ENCODE measurements at regions not wholly inside any gene's neighbourhood (a gene's known extent, or its start where the extent isn't known, plus 50 kb on each side); places are given as distances from the start of the nearest gene placed in this dataset.

DNA sequence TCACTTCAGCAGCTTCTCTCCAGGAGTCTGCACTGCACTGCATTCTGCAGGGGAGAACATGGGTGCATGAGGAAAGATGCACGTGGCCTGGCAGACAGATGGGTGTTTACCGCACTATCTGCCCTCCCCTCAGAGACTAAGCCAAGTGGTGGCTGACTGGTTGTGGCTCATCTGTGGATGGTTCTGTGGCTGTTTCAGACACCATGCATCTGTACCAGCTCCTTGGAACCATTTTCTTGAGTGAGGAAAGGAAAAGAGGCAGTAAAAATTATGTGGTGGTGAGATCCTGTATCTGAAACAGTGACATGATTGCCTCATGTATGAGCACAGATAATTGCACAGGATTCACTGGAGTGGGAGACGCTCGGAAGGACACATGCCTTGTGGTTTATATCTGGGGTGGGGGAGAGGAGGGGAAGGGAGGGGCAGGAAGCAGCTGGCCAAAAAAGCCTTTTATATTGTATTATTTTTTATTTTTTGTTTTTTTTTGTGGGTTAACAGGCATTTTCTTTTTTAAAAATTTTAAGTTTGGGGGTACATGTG, 161.7 kb downstream of the ERMARD start:
- WGBS (ENCODE audit: insufficient coverage, insufficient read length), result no CpG with 5 or more reads among the region's 4 CpGs
- H3K9me3 ChIP-seq (ENCODE audit: control insufficient read depth, insufficient read depth, low read length), result no peaks in the 10 kb centered on the region
- H3K27me3 ChIP-seq (ENCODE audit: control insufficient read depth, insufficient read depth, low read length), result no peaks in the 10 kb centered on the region
- H3K36me3 ChIP-seq (ENCODE audit: control insufficient read depth, insufficient read depth, low read length), result no peaks in the 10 kb centered on the region
- H3K4me3 ChIP-seq (ENCODE audit: low read length), result no peak overlapping the region
- no peak for DNase-seq (ENCODE audit: low read depth, low spot score)
- no peak overlapping the region for H3K27ac ChIP-seq (ENCODE audit: low read length)
- peaks cover 2% of the 10 kb centered on the region; the same call in 1 of the 2 replicates for H3K4me1 ChIP-seq (ENCODE audit: control insufficient read depth, insufficient read depth, low read length)

DNA sequence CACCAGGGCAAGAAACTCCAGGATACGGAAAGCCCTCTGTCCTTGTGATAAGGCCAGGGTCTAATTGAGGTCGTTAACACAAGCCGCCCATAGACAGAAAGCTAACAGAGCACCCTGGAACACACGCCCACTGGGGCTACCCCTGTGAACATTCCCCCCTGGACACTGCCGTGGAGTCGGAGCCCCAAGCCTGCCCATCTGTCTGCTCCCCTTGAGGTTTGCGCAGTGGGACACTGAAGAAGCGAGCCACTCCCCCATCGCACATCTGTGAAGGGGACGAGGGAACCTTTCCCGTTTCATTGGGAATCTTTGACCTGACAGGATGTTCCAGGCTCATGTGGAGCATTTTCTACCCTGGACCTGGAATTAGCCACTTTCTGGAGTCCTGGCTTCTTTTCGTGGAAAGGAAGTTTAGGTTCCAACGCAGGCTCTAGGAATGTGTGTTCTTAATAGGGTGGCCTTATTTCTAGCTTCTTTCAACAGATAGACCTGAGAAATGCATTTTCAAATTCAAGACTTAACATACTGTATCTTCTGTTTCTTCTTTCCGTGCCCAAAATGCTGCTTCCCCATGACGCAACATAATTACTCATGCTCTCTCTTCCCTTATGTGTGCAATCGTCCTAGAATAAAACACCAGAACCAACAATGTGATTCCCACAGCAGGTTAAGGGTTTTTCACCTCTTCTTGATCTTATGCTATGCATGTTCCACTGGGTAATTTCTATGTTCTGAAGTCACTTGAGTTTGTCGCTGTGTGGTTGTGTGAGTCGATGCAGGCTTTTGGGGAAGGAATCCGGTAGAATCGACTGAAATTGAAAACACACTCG, 161.1 kb downstream of the ERMARD start:
- no peaks in the 10 kb centered on the region for H3K27me3 ChIP-seq (ENCODE audit: control insufficient read depth, insufficient read depth, low read length)
- no peak overlapping the region for H3K27ac ChIP-seq (ENCODE audit: low read length)
- DNase-seq (ENCODE audit: low read depth, low spot score), result no peak
- no peak overlapping the region for H3K4me3 ChIP-seq (ENCODE audit: low read length)
- H3K4me1 ChIP-seq (ENCODE audit: control insufficient read depth, insufficient read depth, low read length), result peaks cover 2% of the 10 kb centered on the region; the same call in 1 of the 2 replicates
- H3K36me3 ChIP-seq (ENCODE audit: control insufficient read depth, insufficient read depth, low read length), result no peaks in the 10 kb centered on the region
- WGBS (ENCODE audit: insufficient coverage, insufficient read length), result no CpG with 5 or more reads among the region's 21 CpGs
- H3K9me3 ChIP-seq (ENCODE audit: control insufficient read depth, insufficient read depth, low read length), result no peaks in the 10 kb centered on the region

DNA sequence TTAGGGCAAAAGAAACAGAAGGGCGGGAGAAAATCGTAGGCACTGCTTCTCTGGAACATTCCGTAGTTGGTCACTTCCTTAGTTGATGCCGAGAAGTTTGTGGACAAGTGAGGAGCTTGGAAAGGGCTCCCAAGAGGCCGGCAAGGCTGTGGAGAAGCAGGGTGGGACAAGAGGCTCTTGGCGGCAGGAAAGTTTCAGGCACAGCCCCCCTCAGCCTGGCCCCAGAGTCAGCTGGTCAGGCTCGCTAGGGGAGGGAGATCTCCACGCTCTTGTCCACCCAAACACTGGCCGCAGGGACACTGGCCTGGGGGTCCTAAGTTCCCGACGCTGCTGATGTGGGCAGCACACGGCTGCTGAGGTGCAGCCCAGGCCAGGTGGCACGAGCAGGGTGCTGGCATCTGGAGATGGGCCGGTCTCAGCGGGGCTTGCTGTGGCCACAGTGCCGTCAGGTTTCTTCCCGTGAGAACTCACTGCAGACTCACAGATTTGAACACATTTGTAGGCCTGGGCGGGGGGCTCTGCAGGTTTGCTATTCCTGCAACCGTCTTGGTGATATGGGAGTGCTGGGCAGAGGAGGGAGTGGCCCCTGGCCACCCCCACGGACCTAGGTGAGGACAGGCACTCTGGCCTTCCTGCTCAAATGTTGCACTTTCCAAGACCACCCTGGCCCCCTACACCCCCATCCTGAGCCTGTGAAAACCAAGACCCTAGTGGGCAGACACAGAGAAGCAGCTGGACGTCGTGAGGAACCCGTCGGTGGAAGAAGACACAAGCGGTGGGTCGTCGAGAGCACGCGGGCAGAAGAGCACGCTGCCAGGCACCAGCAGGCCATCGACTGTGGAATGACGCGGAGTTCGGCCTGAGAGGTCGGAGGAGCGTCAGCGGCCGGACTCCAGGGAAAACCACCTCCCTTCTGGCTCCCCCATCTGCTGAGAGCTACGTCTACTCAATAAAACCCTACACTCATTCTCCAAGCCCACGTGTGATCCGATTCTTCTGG, 160.1 kb downstream of the ERMARD start:
- Histone ChIP-seq H3K4me1 (ENCODE audit: control insufficient read depth, insufficient read depth, low read length) (peaks cover 2% of the 10 kb centered on the region; the same call in 1 of the 2 replicates), H3K36me3 (ENCODE audit: control insufficient read depth, insufficient read depth, low read length) (no peaks in the 10 kb centered on the region), H3K27ac (ENCODE audit: low read length) (no peak overlapping the region), H3K9me3 (ENCODE audit: control insufficient read depth, insufficient read depth, low read length) (no peaks in the 10 kb centered on the region), H3K4me3 (ENCODE audit: low read length) (no peak overlapping the region), H3K27me3 (ENCODE audit: control insufficient read depth, insufficient read depth, low read length) (no peaks in the 10 kb centered on the region)
- DNase-seq (ENCODE audit: low read depth, low spot score), result no peak
- WGBS (ENCODE audit: insufficient coverage, insufficient read length), result no CpG with 5 or more reads among the region's 41 CpGs

DNA sequence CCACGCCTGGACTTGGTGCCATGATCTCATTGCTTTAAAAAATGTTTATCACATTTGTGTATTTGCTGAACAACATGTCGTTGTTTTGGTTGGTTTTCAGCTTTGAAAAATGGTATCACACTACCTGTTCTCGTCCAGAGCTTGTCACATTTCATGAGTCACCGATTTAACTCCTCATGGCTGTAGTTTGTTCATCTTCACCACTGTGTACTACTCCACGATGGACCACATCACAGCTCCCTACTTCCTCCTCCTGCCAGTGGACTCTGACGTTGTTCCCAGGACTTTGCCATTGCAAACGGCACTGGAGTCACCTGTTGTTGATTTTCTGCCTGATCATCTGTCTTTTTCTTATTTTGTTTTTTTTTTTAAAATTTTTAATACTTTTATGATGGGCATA, 157.7 kb downstream of the ERMARD start:
- WGBS (ENCODE audit: insufficient coverage, insufficient read length), result no CpG with 5 or more reads among the region's 7 CpGs
- DNase-seq (ENCODE audit: low read depth, low spot score), result no peak
- Histone ChIP-seq H3K27me3 (ENCODE audit: control insufficient read depth, insufficient read depth, low read length) (no peaks in the 10 kb centered on the region), H3K9me3 (ENCODE audit: control insufficient read depth, insufficient read depth, low read length) (no peaks in the 10 kb centered on the region), H3K27ac (ENCODE audit: low read length) (no peak overlapping the region), H3K4me3 (ENCODE audit: low read length) (no peak overlapping the region), H3K36me3 (ENCODE audit: control insufficient read depth, insufficient read depth, low read length) (no peaks in the 10 kb centered on the region), H3K4me1 (ENCODE audit: control insufficient read depth, insufficient read depth, low read length) (no peaks in the 10 kb centered on the region)

DNA sequence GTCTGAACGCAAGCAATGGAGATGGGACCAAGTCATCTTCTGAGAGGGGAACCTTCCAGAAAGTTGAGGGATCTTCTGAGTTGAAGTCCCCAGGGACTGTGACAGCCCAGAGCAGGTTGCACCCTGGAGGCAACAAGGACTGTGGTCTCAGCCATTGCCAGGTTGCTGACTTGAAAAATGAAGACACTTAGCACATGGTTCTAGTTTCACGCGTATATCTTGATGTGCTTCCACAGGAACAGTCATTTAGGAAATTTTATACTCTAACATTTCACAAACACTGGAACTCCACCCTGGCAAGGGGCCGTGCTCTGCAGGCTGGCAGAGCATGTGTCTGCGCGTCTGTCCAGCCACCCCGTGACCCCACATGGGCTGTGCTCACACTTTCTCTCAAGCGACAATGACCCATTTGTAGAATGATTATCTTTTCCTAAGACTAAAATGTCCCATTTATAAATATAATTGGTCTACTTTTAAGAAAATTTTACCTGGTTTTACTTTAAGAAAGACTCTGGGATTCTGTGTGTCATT, 157.0 kb downstream of the ERMARD start:
- DNase-seq (ENCODE audit: low read depth, low spot score), result no peak
- no CpG with 5 or more reads among the region's 8 CpGs for WGBS (ENCODE audit: insufficient coverage, insufficient read length)
- Histone ChIP-seq H3K9me3 (ENCODE audit: control insufficient read depth, insufficient read depth, low read length) (no peaks in the 10 kb centered on the region), H3K27me3 (ENCODE audit: control insufficient read depth, insufficient read depth, low read length) (no peaks in the 10 kb centered on the region), H3K4me1 (ENCODE audit: control insufficient read depth, insufficient read depth, low read length) (no peaks in the 10 kb centered on the region), H3K36me3 (ENCODE audit: control insufficient read depth, insufficient read depth, low read length) (no peaks in the 10 kb centered on the region), H3K27ac (ENCODE audit: low read length) (no peak overlapping the region), H3K4me3 (ENCODE audit: low read length) (no peak overlapping the region)

DNA sequence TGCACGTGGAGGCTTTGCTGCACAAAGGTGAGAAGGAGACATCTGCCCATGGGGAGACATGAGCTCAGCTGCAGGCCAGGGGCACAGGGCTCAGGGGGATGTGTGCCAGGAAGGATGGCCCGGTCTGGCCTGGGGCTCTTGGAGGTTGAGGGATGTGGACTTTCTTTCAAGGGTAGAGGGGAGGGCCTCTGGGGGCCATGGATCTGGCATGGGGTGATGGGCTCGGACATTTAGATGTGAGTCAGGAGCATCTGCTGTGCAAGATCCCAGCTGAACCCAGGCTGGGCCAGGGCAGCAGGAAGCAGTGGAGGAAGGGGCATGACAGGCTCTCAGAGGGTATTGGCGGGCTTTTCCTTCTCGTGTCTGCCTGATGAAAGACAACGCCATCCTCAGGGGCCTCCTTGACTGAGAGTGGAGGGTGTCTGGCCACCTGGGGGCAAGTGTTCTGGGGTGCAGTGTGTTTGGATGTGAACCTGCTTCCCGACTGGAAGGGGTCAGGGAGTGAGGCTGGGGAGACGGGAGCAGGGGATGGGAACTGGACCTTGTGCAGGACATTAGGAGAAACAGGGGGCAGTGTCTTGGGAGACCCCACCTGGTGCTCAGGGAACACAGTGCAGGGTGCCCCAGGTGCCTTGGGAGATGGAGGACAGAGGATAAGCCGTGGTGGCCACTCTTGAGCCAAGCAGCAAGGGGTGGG, 156.1 kb downstream of the ERMARD start:
- H3K4me3 ChIP-seq (ENCODE audit: low read length), result no peak overlapping the region
- H3K4me1 ChIP-seq (ENCODE audit: control insufficient read depth, insufficient read depth, low read length), result no peaks in the 10 kb centered on the region
- H3K36me3 ChIP-seq (ENCODE audit: control insufficient read depth, insufficient read depth, low read length), result no peaks in the 10 kb centered on the region
- H3K27ac ChIP-seq (ENCODE audit: low read length), result no peak overlapping the region
- DNase-seq (ENCODE audit: low read depth, low spot score), result no peak
- no peaks in the 10 kb centered on the region for H3K27me3 ChIP-seq (ENCODE audit: control insufficient read depth, insufficient read depth, low read length)
- no CpG with 5 or more reads among the region's 9 CpGs for WGBS (ENCODE audit: insufficient coverage, insufficient read length)
- no peaks in the 10 kb centered on the region for H3K9me3 ChIP-seq (ENCODE audit: control insufficient read depth, insufficient read depth, low read length)

DNA sequence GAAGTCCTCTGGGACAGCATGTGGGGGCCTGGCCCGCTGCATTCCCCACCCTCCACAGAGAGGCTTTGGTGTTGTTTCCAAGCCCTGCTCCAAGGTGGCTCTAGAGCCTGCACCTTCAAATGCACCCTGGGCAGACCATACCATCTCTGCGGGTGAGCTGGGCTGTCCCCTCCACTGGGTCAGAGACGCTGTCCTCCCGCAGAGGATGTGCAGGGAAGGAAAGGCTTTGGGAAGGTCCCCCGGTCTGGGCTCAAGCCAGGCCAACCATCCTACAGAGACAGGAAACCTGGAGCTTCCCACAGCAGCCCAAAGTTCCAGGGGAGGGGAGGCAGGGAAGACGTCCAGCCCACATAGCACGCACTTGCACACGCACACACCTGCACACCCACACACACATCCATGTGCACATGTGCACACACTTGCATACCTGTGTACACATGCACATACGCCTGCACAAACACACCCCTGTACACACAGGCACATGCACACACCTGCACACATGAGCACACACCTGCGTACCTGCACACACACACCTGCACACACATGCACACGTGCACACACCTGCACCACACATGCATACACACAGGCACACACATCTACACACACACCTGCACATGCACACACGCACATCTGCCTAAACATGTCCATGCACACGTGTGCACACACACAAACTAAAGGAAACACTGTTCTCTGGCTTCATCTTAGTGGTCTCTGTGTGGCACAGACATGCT, 155.4 kb downstream of the ERMARD start:
- no CpG with 5 or more reads among the region's 13 CpGs for WGBS (ENCODE audit: insufficient coverage, insufficient read length)

DNA sequence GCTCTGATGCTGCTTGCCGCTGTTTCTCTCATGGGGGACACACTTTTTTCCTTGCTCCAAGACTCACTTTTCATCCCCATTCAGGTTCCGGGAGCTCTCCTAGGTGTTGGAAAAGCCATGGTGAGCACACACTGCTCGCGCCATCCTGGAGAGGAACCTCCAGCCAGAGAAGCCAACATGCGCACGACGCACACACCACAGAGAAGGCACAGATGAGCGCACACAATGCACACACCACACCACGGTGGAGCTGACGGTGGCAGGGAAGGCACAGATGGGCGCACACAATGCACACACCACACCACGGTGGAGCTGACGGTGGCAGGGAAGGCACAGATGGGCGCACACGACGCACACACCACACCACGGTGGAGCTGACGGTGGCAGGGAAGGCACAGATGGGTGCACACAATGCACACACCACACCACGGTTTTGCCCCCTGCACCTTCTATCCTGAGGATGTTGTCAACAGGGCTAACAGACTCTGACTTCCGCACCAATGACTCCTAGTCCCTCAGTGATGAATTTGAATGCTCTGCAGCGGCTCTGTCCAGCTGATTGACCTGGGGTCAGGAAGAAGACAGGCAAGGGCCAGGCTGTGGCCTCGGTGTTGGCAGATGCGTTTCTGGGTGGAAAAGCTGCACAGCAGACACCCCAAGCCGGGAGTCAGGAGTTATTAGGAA, 154.7 kb downstream of the ERMARD start:
- WGBS (ENCODE audit: insufficient coverage, insufficient read length), result no CpG with 5 or more reads among the region's 24 CpGs
- H3K27ac ChIP-seq (ENCODE audit: low read length), result no peak overlapping the region
- no peaks in the 10 kb centered on the region for H3K4me1 ChIP-seq (ENCODE audit: control insufficient read depth, insufficient read depth, low read length)
- H3K36me3 ChIP-seq (ENCODE audit: control insufficient read depth, insufficient read depth, low read length), result no peaks in the 10 kb centered on the region
- H3K4me3 ChIP-seq (ENCODE audit: low read length), result no peak overlapping the region
- no peak for DNase-seq (ENCODE audit: low read depth, low spot score)
- no peaks in the 10 kb centered on the region for H3K9me3 ChIP-seq (ENCODE audit: control insufficient read depth, insufficient read depth, low read length)
- H3K27me3 ChIP-seq (ENCODE audit: control insufficient read depth, insufficient read depth, low read length), result no peaks in the 10 kb centered on the region

More for the DNA sequence above, 155.4 kb downstream of the ERMARD start:
- Histone ChIP-seq H3K4me1 (ENCODE audit: control insufficient read depth, insufficient read depth, low read length) (no peaks in the 10 kb centered on the region), H3K4me3 (ENCODE audit: low read length) (no peak overlapping the region), H3K27me3 (ENCODE audit: control insufficient read depth, insufficient read depth, low read length) (no peaks in the 10 kb centered on the region), H3K27ac (ENCODE audit: low read length) (no peak overlapping the region), H3K36me3 (ENCODE audit: control insufficient read depth, insufficient read depth, low read length) (no peaks in the 10 kb centered on the region), H3K9me3 (ENCODE audit: control insufficient read depth, insufficient read depth, low read length) (no peaks in the 10 kb centered on the region)
- DNase-seq (ENCODE audit: low read depth, low spot score), result no peak
